ENCODE measurements at regions not wholly inside any gene's neighbourhood (a gene's known extent, or its start where the extent isn't known, plus 50 kb on each side); places are given as distances from the start of the nearest gene placed in this dataset.

DNA sequence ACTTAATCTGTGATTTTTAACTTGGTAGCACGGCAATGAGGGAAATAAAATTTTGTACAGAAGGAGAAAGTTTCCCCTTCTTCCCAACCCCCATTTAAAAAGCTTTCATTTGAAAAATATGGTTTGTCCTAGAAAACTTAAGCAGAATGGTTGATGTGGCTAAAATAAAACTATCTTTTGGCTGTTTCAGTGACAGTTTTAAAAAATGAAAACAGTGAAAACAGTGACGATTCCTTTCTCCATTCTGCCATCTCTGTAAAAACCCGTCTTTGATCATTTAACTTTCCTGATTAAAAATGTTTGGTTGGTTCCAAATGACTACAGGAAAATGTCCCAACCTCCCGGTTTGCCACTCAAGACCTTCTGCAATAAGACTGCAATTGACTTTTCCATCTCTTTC lies 160.7 kb downstream of the EBLN2 start:
- no peaks in the 10 kb centered on the region for H3K36me3 Mint-ChIP-seq (ENCODE audit: low read depth)
- no peaks in the 10 kb centered on the region for H3K9me3 ChIP-seq (ENCODE audit: control insufficient read depth, low read length, poor library complexity, severe bottlenecking)
- H3K4me3 Mint-ChIP-seq = no peak overlapping the region
- H3K4me1 Mint-ChIP-seq = peaks cover 3% of the 10 kb centered on the region
- ATAC-seq (no peak), DNase-seq (no peak)
- no peak overlapping the region for H3K27ac Mint-ChIP-seq
- H3K27me3 Mint-ChIP-seq = peaks cover 18% of the 10 kb centered on the region

GRCh38 chr3:73225146-73225855 lies 163.8 kb downstream of the EBLN2 start:
- ATAC-seq = no peak
- Mint-ChIP-seq H3K4me1 (peaks cover 3% of the 10 kb centered on the region), H3K36me3 (ENCODE audit: low read depth) (no peaks in the 10 kb centered on the region), H3K27me3 (peaks cover 18% of the 10 kb centered on the region), H3K27ac (no peak overlapping the region), H3K4me3 (no peak overlapping the region)
- H3K9me3 ChIP-seq (ENCODE audit: control insufficient read depth, low read length, poor library complexity, severe bottlenecking) = no peaks in the 10 kb centered on the region
- DNase-seq = no peak

DNA sequence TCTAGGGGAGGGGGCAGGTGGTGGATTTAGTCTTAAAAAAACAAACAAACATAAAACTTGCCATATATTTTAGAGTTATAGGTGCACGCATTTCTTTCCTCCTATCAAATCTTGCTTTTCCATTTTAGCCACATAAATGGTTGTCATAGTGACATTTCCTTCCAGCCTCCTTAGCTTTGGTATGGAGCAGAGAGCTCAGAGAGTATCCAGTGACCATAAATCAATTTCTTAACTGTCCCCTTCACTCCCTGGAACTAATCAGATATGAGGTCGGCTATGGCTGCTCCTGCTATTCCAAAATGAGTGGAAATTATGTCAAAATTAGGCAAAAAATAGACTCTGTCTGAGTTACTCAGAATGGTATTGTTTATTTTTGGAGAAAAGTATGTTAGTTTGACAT lies 164.5 kb downstream of the EBLN2 start:
- peaks cover 18% of the 10 kb centered on the region for H3K27me3 Mint-ChIP-seq
- H3K9me3 ChIP-seq (ENCODE audit: control insufficient read depth, low read length, poor library complexity, severe bottlenecking) = no peaks in the 10 kb centered on the region
- H3K36me3 Mint-ChIP-seq (ENCODE audit: low read depth) = no peaks in the 10 kb centered on the region

DNA sequence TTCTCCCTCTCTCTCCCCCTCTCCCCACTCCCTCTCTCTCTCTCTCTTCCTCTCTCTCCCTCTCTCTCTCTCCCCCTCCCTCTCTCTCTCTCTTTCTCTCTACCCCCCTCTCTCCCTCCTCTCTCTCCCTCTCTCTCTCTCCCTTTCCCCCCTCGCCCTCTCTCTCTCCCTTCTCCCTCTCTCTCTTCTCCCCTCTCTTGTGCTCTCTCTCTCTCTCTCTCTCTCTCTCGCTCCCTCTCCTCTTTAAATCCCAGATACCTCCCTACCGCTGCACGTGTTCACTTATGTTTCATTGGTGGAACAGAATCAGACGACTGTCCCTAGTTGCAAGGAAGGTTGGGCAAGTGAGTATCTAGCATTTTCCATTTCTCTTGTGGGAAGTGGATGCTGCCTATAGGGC lies 166.5 kb downstream of the EBLN2 start:
- DNase-seq (no peak), ATAC-seq (no peak)
- H3K9me3 ChIP-seq (ENCODE audit: control insufficient read depth, low read length, poor library complexity, severe bottlenecking) = no peaks in the 10 kb centered on the region
- no peak overlapping the region for H3K4me3 Mint-ChIP-seq
- no peaks in the 10 kb centered on the region for H3K36me3 Mint-ChIP-seq (ENCODE audit: low read depth)
- peaks cover 11% of the 10 kb centered on the region for H3K27me3 Mint-ChIP-seq
- H3K27ac Mint-ChIP-seq = no peak overlapping the region
- no peaks in the 10 kb centered on the region for H3K4me1 Mint-ChIP-seq

More for the DNA sequence above, 164.5 kb downstream of the EBLN2 start:
- H3K27ac Mint-ChIP-seq = no peak overlapping the region
- no peak overlapping the region for H3K4me3 Mint-ChIP-seq
- ATAC-seq (no peak), DNase-seq (no peak)
- peaks cover 3% of the 10 kb centered on the region for H3K4me1 Mint-ChIP-seq

DNA sequence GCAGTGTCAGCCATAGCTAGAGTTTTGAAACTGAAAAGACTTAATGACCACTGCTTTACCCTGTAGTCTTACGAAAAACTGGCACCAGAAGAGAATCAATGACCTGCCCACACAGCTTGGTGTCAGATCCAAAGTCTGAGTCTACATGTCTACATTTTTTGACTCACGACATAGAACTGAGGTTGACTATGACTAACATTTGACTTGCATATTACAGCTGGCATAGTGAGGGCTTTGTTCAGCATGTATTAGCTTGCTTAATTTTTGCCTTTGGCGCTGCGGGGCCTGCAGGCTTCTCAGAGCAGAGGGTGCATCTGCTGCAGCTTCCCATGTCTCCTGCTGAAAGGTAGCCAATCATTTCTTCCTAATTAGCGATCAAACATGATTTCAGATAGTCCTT lies 167.0 kb downstream of the EBLN2 start:
- peaks cover 12% of the 10 kb centered on the region for H3K27me3 Mint-ChIP-seq
- ATAC-seq (no peak), DNase-seq (no peak)
- H3K9me3 ChIP-seq (ENCODE audit: control insufficient read depth, low read length, poor library complexity, severe bottlenecking) = no peaks in the 10 kb centered on the region
- no peaks in the 10 kb centered on the region for H3K36me3 Mint-ChIP-seq (ENCODE audit: low read depth)
- H3K27ac Mint-ChIP-seq = no peak overlapping the region
- H3K4me3 Mint-ChIP-seq = no peak overlapping the region
- no peaks in the 10 kb centered on the region for H3K4me1 Mint-ChIP-seq

DNA sequence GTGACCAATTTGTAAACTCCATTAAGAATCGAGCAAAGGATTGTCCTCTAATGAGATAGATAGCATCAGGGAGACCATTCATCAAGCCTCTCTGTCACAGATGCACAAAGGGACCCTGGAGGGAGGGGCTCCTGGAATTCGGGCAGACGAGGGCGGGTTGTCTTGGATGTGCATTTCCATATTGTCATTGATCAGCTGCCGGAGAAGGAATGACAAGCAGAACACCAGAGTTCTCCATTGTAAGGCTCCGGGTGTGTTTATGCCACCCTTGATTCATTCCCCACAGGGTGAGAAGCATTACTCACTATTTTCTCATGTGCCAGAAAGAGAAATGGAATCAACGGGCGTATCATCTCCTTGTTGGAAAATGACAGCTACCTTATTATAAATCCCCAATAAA lies 167.5 kb downstream of the EBLN2 start:
- Mint-ChIP-seq H3K27ac (no peak overlapping the region), H3K4me1 (no peaks in the 10 kb centered on the region), H3K36me3 (ENCODE audit: low read depth) (no peaks in the 10 kb centered on the region), H3K27me3 (peaks cover 12% of the 10 kb centered on the region), H3K4me3 (no peak overlapping the region)
- ATAC-seq = no peak
- no peaks in the 10 kb centered on the region for H3K9me3 ChIP-seq (ENCODE audit: control insufficient read depth, low read length, poor library complexity, severe bottlenecking)
- no peak for DNase-seq

GRCh38 chr3:73234354-73235014 lies 173.0 kb downstream of the EBLN2 start:
- no peaks in the 10 kb centered on the region for H3K9me3 ChIP-seq (ENCODE audit: control insufficient read depth, low read length, poor library complexity, severe bottlenecking)
- no peak for DNase-seq
- H3K36me3 Mint-ChIP-seq (ENCODE audit: low read depth) = no peaks in the 10 kb centered on the region
- no peak for ATAC-seq
- peaks cover 5% of the 10 kb centered on the region for H3K27me3 Mint-ChIP-seq
- H3K4me1 Mint-ChIP-seq = no peaks in the 10 kb centered on the region
- no peak overlapping the region for H3K27ac Mint-ChIP-seq
- H3K4me3 Mint-ChIP-seq = no peak overlapping the region

DNA sequence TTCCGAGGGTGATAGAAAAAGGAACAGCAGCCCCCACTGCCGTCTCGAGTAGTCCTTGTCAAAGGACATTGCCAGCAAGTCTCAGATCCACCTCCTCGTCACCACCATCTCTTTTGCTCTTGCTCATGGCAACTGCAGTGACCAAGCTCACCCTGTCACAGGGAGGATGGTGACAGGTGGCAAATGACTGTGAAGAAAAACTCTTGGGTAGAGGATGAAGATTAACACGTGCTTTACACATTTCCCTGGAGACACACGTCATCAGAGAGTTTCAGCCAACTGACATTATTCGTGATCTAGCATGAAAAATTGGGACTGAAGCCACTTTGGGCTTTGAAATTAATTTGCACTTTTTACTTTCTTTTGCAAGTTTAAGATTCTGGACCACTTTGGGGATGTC lies 174.3 kb downstream of the EBLN2 start:
- H3K4me3 Mint-ChIP-seq = no peak overlapping the region
- H3K4me1 Mint-ChIP-seq = no peaks in the 10 kb centered on the region
- no peak overlapping the region for H3K27ac Mint-ChIP-seq
- peaks cover 5% of the 10 kb centered on the region for H3K27me3 Mint-ChIP-seq
- DNase-seq = no peak
- ATAC-seq = no peak
- H3K9me3 ChIP-seq (ENCODE audit: control insufficient read depth, low read length, poor library complexity, severe bottlenecking) = no peaks in the 10 kb centered on the region
- H3K36me3 Mint-ChIP-seq (ENCODE audit: low read depth) = no peaks in the 10 kb centered on the region

DNA sequence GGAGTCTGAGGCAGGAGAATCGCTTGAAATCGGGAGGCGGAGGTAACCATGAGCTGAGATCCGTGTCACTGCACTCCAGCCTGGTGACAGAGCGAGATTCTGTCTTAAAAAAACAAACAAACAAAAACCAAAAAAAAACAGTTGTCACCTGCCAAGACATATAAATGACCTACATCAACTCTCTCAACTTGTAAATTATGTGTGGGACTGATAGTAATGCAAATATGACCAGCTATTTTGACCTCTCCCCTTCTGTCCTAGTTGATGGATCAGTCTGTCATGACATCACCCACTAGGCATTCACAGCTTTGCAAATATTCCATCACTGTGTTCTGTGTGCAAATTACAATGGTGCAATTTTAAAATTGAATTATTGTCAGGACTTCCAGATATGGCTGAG lies 175.4 kb downstream of the EBLN2 start:
- no peaks in the 10 kb centered on the region for H3K9me3 ChIP-seq (ENCODE audit: control insufficient read depth, low read length, poor library complexity, severe bottlenecking)
- Mint-ChIP-seq H3K27me3 (peaks cover 5% of the 10 kb centered on the region), H3K4me3 (no peak overlapping the region), H3K36me3 (ENCODE audit: low read depth) (no peaks in the 10 kb centered on the region), H3K4me1 (no peaks in the 10 kb centered on the region), H3K27ac (no peak overlapping the region)
- ATAC-seq (no peak), DNase-seq (no peak)

DNA sequence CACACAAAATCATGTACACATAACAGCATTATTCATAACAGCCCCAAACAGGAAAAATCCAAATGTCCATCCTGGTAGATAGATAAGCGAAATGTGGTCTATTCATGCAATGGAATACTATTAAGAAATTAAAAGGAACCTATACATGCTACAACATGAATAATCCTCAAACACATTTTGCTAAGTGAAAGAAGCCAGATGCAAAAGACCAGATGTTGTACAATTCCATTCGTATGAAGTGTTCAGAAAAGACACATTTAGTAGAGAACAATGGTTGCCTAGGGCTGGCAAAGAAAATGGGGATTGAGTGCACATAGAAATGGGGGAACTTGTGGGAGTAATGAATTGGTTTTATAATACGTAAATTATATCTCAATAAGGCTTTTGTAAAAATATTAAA lies 182.3 kb downstream of the EBLN2 start:
- Mint-ChIP-seq H3K27me3 (no peaks in the 10 kb centered on the region), H3K27ac (no peak overlapping the region), H3K36me3 (ENCODE audit: low read depth) (no peaks in the 10 kb centered on the region), H3K4me1 (no peaks in the 10 kb centered on the region), H3K4me3 (no peak overlapping the region)
- DNase-seq (no peak), ATAC-seq (no peak)
- H3K9me3 ChIP-seq (ENCODE audit: control insufficient read depth, low read length, poor library complexity, severe bottlenecking) = no peaks in the 10 kb centered on the region

DNA sequence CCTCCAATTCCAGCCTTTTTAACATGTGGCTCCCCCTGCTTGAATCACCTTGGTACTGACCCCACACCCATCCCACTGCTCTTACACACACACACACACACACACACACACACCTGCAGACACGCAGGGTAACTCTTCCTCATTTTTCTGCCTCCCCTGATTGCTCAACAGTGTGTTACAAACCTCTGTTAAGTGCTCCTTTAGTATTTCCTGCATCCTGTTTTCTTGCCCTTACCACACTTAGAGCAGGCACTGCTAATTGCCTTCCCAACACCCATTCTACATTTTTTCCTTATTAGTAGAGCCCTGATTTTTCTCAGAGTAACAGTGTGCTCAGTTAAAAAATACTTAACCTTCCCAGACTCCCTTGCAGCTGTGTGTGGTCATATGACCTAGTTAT lies 184.0 kb downstream of the EBLN2 start:
- Mint-ChIP-seq H3K4me3 (no peak overlapping the region), H3K4me1 (no peaks in the 10 kb centered on the region)
- H3K9me3 ChIP-seq (ENCODE audit: control insufficient read depth, low read length, poor library complexity, severe bottlenecking) = no peaks in the 10 kb centered on the region

DNA sequence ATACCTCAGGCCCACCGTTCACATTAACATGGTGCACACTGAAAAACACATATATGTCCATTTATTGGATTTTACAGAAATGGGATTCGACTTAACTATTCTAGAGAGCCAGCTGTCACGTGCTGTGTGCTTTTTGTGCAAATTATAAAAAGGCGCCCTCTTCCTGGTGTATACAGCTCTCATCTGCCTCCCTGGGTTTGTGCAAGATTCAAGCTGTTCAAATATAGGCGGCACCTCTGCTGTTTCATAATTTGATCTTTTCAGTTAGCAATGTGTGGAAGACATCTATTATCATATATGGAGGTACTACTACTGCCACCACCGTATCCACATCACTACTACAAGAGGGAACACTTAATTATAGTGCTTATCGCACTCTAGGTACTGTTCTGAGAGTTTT lies 187.6 kb downstream of the EBLN2 start:
- DNase-seq (no peak), ATAC-seq (no peak)
- Mint-ChIP-seq H3K4me1 (no peaks in the 10 kb centered on the region), H3K27me3 (peaks cover 7% of the 10 kb centered on the region), H3K27ac (no peak overlapping the region), H3K4me3 (no peak overlapping the region), H3K36me3 (ENCODE audit: low read depth) (no peaks in the 10 kb centered on the region)
- no peaks in the 10 kb centered on the region for H3K9me3 ChIP-seq (ENCODE audit: control insufficient read depth, low read length, poor library complexity, severe bottlenecking)

More for the DNA sequence above, 184.0 kb downstream of the EBLN2 start:
- ATAC-seq = no peak
- no peaks in the 10 kb centered on the region for H3K36me3 Mint-ChIP-seq (ENCODE audit: low read depth)
- DNase-seq = no peak
- H3K27me3 Mint-ChIP-seq = no peaks in the 10 kb centered on the region
- no peak overlapping the region for H3K27ac Mint-ChIP-seq

DNA sequence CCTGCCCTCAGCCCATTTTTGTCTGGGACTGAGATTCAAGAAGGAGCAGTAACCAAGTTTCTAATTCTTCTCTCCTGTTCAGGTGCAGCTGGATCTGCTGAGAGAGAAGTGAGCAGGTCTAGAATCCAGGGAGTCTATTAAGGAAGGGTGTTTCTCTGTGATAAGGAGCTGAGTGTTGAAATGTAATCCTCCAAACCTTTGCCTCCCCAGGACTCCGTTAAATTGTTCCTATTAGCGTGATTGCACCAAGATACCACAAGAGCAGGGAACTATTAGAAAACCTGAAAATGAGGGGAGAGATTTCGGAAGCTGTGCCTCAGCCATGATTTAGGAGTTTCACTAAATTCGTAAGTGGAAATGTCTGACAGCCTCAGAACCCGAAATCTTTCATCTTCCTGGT lies 192.6 kb downstream of the EBLN2 start:
- H3K4me1 Mint-ChIP-seq = no peaks in the 10 kb centered on the region
- H3K36me3 Mint-ChIP-seq (ENCODE audit: low read depth) = no peaks in the 10 kb centered on the region
- H3K9me3 ChIP-seq (ENCODE audit: control insufficient read depth, low read length, poor library complexity, severe bottlenecking) = no peaks in the 10 kb centered on the region
- peaks cover 25% of the 10 kb centered on the region for H3K27me3 Mint-ChIP-seq
- H3K4me3 Mint-ChIP-seq = no peak overlapping the region
- ATAC-seq (no peak), DNase-seq (no peak)
- no peak overlapping the region for H3K27ac Mint-ChIP-seq

DNA sequence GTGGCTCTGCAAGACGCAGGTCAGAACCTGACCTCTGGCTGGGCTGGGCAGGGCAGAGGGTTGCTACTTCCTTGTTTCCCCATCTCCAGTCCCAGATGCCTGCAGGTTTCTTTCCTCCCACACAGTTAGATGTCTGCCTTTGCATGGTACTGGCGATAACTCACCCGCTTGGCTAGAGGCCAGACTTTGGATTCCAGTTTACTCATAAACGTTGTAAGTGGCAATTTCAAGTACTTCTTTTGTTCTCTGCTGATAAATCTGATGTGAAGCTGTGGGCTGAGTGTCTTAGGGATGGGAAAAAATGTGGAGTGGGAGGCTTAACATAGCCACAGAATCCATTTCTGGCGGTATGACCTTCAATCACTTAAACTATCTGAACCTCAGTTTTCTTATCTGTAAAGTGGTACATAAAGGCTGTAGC lies 194.2 kb downstream of the EBLN2 start:
- H3K27ac Mint-ChIP-seq = no peak overlapping the region
- peaks cover 25% of the 10 kb centered on the region for H3K27me3 Mint-ChIP-seq
- H3K4me1 Mint-ChIP-seq = no peaks in the 10 kb centered on the region
- no peaks in the 10 kb centered on the region for H3K36me3 Mint-ChIP-seq (ENCODE audit: low read depth)
- no peaks in the 10 kb centered on the region for H3K9me3 ChIP-seq (ENCODE audit: control insufficient read depth, low read length, poor library complexity, severe bottlenecking)
- no peak overlapping the region for H3K4me3 Mint-ChIP-seq
- DNase-seq (no peak), ATAC-seq (no peak)
